Nucleus accumbens (tissue), 56 donors: ENCODE measurements at regions not wholly inside any gene's neighbourhood (a gene's known extent, or its start where the extent isn't known, plus 50 kb on each side); places are given as distances from the start of the nearest gene placed in this dataset.
A peak's percentile ranks its signal among the peaks of the same experiment; 100 is the strongest.
"Not testable (repeated sequence)": the region's sequence is repeated elsewhere in the genome, so short reads cannot be mapped to it uniquely, and the experiment has no call there.

ENCODE experiments used
- DNase-seq, 56 donors: peaks; one replicate each; lab custom pipeline; 2025; lab: John Stamatoyannopoulos, UW

GRCh38 chr14:27672811-27673737 lies 1075.2 kb upstream of the NOVA1 start:
- not testable (repeated sequence) for DNase-seq

- no peak for DNase-seq
These were observed 1080.5 kb upstream of the FOXG1 start for GRCh38 chr14:27686137-27686536.

DNA sequence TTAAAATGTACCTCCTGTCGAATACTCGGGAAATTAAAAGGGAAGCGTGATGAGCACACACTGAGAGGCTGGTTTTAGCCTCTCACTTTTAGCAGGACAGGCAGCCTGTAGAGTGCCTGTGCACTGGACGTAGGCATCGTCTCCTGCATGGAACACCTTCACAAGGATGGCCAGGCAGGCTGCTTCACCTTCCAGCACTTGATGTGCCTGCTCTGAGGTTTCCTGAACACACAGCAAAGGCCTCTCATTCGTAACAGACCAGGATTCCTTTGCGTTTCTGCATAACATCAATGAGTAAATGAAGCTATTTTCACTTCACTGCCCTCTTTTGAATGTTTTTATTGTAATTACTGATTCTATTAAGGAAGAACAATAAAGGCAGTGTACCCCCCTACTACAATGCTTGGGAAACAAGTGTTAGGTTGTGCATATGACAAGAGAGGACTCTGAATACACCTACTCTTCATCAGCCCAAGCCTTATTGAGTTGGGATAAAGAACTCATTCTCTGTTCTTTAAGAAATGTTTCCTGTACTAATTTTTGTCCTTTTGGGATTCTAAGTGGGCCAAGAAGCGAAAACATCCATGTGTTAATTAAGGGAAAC lies 1077.6 kb upstream of the FOXG1 start:
- peak in 1 of 56 donors; percentile 0 for DNase-seq

GRCh38 chr14:27712364-27712763 lies 1054.2 kb upstream of the FOXG1 start:
- no peak for DNase-seq

DNA sequence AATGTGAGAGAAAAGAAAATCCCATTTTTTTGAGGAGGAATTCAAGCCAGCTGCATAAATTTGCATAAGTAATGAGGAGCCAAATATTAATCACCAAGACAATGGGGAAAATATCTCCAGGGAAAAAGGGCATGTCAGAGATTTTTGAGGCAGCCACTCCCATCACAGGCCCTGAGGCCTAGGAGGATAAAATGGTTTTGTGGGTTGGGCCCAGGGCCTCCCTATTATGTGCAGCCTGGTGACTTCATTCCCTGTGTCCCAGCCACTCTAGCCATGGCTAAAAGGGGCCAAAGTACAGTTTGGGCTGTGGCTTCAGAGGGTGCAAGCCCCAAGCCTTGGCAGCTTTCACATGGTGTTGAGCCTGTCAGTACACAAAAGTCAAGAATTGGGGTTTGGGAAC lies 1051.0 kb upstream of the FOXG1 start:
- DNase-seq, result no peak

DNA sequence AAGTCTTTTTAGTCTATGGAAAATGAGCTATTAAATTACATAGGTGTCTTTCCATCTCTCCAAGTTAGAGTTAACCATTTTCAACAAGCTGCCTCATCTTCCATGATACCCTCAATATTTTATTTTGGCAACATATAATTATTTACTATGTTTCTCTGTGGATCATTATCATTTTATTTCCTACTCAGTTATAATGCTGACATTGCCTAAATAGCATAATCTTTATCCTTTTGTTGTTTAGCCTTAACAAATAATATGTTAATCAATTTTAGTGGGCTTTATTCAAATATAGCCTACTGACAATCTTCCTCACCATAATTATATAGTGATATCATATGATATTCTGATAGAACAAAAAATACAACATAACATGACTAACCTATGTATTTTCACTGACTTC lies 1044.8 kb upstream of the FOXG1 start:
- DNase-seq, result no peak

GRCh38 chr14:27725482-27725881 lies 1041.1 kb upstream of the FOXG1 start:
- DNase-seq, result no peak

DNA sequence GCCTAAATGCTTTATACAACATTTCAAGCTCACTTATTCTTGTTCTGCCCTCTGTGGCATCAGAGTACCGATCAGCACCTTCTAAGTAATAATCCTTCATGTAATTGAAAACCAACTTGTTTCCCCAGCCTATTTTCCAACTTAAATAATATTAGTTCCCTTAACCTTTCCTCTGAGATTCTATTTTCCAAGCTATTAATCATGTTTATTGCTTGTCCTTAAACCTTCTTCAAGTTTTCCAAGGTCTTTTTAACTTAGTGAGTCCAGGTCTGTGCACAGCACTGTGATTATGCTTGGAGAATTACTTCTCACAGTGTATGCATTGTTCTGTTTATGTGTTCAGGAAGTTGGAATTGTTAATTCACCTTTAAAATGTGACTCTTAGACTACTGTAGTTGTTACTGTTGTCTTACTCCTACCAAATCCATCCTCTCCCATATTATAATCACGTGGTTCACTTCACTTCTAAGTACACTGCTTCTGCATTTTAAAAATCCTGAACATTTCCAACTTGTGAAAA lies 1039.3 kb upstream of the FOXG1 start:
- DNase-seq, result no peak

DNA sequence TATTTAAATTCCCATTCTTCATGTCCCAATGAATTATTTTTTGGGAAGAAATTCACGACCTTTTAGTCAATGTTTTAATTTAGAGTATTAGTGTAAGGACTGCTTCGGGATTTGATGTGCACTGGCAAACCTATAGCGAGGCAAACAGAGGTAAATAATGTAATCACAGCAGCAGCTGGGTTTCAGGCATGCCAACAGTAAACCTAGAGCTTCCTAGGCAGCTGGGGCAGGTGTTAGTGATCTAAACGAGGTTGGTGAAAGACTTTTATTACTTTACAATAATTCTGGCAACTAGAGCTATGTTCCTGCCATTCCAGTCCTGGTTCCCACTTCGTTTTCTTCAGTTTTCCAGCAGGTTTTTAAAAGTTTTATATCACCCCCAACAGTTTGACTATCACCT lies 1036.4 kb upstream of the FOXG1 start:
- no peak for DNase-seq

DNA sequence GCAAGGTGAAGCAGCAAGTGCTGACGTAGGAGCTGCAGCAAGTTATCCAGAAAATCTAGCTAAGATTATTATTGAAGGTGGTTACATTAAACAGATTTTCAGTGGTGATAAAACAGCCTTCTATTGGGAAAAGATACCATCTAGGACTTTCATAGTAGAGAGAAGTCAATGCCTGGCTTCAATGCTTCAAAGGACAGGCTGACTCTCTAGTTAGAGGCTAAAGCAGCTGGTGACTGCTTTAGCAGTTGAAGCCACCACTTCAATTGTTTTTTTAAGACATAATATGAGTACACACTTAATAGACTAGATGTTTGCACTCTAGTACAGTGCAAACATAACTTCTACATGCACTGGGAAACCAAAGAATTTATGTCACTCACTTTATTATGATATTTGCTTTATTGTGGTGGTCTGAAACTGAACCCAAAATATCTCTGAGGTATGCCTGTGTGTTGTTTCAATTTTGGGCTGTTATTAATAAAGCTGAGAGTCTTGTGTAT lies 1026.9 kb upstream of the FOXG1 start:
- DNase-seq, result no peak

DNA sequence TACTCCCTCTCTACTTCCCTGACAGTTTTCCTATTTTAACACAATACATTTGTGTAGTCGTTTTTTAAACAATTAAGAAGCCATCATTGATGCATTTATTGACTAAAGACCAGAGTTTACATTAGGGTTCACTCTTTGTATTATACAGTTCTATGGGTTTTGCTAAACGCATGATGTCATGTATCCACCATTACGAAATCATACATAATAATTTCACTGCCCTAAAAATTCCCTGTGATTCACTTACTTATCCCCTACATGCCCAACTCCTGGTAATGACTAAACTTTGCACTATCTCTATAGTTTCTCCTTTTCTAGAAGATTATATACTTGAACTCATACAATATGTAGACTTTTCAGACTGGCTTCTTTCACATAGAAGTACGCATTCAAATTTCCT lies 1016.5 kb upstream of the FOXG1 start:
- DNase-seq, result no peak

- DNase-seq, result not testable (repeated sequence)
These were observed 1008.9 kb upstream of the FOXG1 start for GRCh38 chr14:27757642-27758041.

GRCh38 chr14:27760367-27760766 lies 1006.2 kb upstream of the FOXG1 start:
- DNase-seq, result not testable (repeated sequence)

- peak in 11 of 56 donors; percentile 1 to 58 (median 10) for DNase-seq
These were observed 967.2 kb upstream of the FOXG1 start for GRCh38 chr14:27799066-27800028.

DNA sequence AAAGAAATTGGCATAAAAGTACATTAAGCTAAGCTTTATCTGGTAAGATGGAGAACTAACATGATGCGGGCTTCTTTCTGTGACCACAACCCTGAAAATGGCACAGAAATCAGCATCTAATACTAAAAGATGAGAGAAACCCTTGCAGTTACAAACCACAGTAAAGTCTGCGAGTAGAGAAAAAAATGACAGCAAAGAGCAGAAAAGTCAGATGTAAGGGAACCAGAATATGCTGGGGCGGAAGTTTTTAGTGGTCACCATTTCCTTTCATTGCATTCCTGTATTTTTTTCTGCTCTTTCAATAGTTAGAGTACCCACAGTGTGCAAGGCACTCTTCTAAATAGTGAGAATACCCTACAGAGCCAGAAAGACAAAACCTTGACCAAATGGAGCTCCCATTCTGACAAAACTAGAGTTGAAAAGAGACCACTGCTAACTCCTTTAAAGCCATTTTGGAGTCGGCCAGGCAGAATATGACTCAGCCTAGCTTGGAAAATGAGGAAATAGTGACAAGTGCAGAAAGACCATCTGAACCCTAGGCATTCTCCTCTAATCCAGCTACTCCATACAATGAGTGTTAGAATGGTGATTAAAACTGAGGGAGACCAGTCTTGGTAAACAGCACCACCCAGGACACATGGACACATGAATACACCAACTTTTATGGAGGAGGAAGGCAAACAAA lies 948.7 kb upstream of the FOXG1 start:
- not testable (repeated sequence) for DNase-seq

- DNase-seq, result peak in 4 of 56 donors; percentile 2 to 36 (median 6)
These were observed 940.4 kb upstream of the FOXG1 start for GRCh38 chr14:27826149-27826548.

DNA sequence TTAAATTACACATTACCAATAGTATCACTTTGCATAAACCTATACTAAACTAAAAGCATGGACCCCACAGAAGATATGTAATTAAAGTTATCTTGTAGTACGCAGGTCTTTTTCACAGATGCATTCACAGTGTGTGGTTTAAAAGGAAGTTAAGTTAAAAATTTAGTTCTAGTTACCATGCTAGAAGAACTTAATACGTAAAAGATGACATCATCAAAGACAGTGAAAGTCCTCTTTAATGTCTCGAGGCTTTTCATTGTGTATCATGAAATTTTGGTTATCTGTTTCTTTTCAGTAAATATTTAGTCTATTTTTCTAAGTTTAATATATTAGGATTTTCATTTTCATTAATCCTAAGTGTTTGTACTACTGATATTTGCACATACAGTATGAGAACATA lies 934.6 kb upstream of the FOXG1 start:
- not testable (repeated sequence) for DNase-seq

DNA sequence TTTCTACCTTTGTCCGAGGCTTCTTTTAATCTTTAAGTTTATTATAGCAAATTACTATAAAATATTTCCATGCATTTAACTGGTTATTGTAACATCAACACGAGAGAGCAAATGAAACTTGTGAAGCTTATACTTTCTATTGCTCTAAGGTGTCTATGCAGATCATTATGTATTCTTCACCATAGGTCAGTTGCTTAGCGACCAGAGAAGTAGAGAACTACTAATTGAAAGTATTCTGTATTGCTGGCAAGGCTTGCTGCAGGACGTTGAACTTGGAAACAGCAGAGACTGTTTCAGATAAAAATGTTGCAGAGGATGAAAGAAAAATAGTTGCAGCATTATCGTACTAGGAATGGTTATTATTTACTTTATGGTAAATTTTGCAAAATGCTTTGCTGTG lies 933.6 kb upstream of the FOXG1 start:
- peak in 1 of 56 donors; percentile 3 for DNase-seq

DNA sequence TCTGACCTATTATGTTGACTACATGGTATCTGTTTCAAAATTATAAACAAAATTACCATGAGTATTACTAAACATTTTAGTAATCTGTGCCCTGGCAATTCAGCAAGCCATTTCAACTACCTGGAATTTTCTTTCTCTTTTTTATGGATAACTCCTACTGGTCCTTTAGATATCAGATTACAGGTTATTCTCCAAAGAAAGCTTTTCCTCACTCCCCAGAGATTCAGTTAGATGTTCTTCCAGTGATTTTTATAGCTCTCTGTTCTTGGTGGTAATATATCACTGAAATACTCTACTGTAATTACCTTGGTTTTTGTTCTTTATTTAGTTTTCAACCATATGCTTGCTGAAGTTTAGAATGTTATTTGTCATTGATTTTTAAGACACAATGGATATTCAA lies 930.2 kb upstream of the FOXG1 start:
- no peak for DNase-seq
